Neuronal stem cell (in vitro differentiated cells): ENCODE measurements at regions not wholly inside any gene's neighbourhood (a gene's known extent, or its start where the extent isn't known, plus 50 kb on each side); places are given as distances from the start of the nearest gene placed in this dataset.

Source experiments
- DNase-seq: peaks from one replicate; pipeline ENCODE4 v3.0.0-alpha.2; 2013; ENCODE audit warnings: low spot score
- H2AFZ ChIP-seq: one replicate; pipeline ENCODE4 v1.6.1; 2013; ENCODE audit warnings: mild to moderate bottlenecking, low read length, inconsistent platforms
- H2AK5ac ChIP-seq: 2 replicates; pipeline ENCODE4 v1.6.1; 2013; ENCODE audit warnings: low read depth, mild to moderate bottlenecking, inconsistent platforms, low read length, moderate library complexity, mixed read lengths
- H2BK120ac ChIP-seq: 2 replicates; pipeline ENCODE4 v1.6.1; 2013; ENCODE audit warnings: low read depth, mild to moderate bottlenecking, inconsistent platforms, low read length, moderate library complexity, mixed read lengths
- H2BK12ac ChIP-seq: one replicate; pipeline ENCODE4 v1.6.1; 2013; ENCODE audit warnings: low read length, inconsistent platforms
- H2BK15ac ChIP-seq: 2 replicates; pipeline ENCODE4 v1.6.1; 2013; ENCODE audit warnings: mild to moderate bottlenecking, low read length, inconsistent platforms, mixed read lengths
- H2BK5ac ChIP-seq: one replicate; pipeline ENCODE4 v1.6.1; 2013; ENCODE audit warnings: inconsistent platforms, mild to moderate bottlenecking, low read length, moderate library complexity
- H3K14ac ChIP-seq: one replicate; pipeline ENCODE4 v1.6.1; 2013; ENCODE audit warnings: low read length, inconsistent platforms
- H3K18ac ChIP-seq: 2 replicates; pipeline ENCODE4 v1.6.1; 2013; ENCODE audit warnings: low read length, inconsistent platforms
- H3K23ac ChIP-seq: 2 replicates; pipeline ENCODE4 v1.6.1; 2013; ENCODE audit warnings: low read depth, mild to moderate bottlenecking, mixed read lengths, low read length, inconsistent platforms; ENCODE audit not compliant: poor library complexity
- H3K27ac ChIP-seq: replicated peaks from 3 replicates; pipeline ENCODE4 v1.5.1; 2013; ENCODE audit warnings: low read length, inconsistent platforms
- H3K27me3 ChIP-seq, 3 experiments: 2 replicates each; pipeline ENCODE4 v1.6.1; 2013; ENCODE audit warnings: low read length in 3 of 3, mild to moderate bottlenecking in 2 of 3, inconsistent platforms in 1 of 3, low read depth in 1 of 3, mixed read lengths in 1 of 3, moderate library complexity in 1 of 3; ENCODE audit not compliant: control insufficient read depth in 3 of 3, insufficient read depth in 3 of 3
- H3K36me3 ChIP-seq, 2 donors: replicated peaks in 1 of 2; 2 replicates each; pipeline ENCODE4 v1.6.1; 2013; ENCODE audit warnings: low read length in 2 of 2; ENCODE audit not compliant: control insufficient read depth in 2 of 2, insufficient read depth in 2 of 2
- H3K4ac ChIP-seq: 2 replicates; pipeline ENCODE4 v1.6.1; 2013; ENCODE audit warnings: inconsistent platforms, mild to moderate bottlenecking, low read length, moderate library complexity
- H3K4me1 ChIP-seq, 2 donors: 1 replicate in 1 of 2; 2 replicates in 1 of 2; pipeline ENCODE4 v1.6.1; 2013; ENCODE audit warnings: low read length in 2 of 2, low read depth in 1 of 2; ENCODE audit not compliant: control insufficient read depth in 2 of 2, insufficient read depth in 1 of 2
- H3K4me2 ChIP-seq: one replicate; pipeline ENCODE4 v1.6.1; 2013; ENCODE audit warnings: mild to moderate bottlenecking, low read length, inconsistent platforms; ENCODE audit not compliant: insufficient read depth, poor library complexity, severe bottlenecking
- H3K4me3 ChIP-seq, 2 donors: 2 replicates each; pipeline ENCODE4 v1.5.1; 2013; ENCODE audit warnings: low read length in 2 of 2, mild to moderate bottlenecking in 2 of 2, inconsistent platforms in 1 of 2, moderate library complexity in 1 of 2
- H3K79me1 ChIP-seq: one replicate; pipeline ENCODE4 v1.6.1; 2013; ENCODE audit warnings: low read depth, mild to moderate bottlenecking, inconsistent platforms, low read length, moderate library complexity
- H3K9ac ChIP-seq: one replicate; pipeline ENCODE4 v1.6.1; 2013; ENCODE audit warnings: mild to moderate bottlenecking, low read depth, low read length, inconsistent platforms; ENCODE audit not compliant: poor library complexity
- H3K9me3 ChIP-seq, 2 donors: replicated peaks in 1 of 2; 2 replicates each; pipeline versions ENCODE3 to v1.6.1; 2013; ENCODE audit warnings: low read length in 2 of 2, mild to moderate bottlenecking in 2 of 2, inconsistent platforms in 1 of 2, low read depth in 1 of 2, mixed read lengths in 1 of 2, moderate library complexity in 1 of 2; ENCODE audit not compliant: control insufficient read depth in 2 of 2, insufficient read depth in 1 of 2
- H4K8ac ChIP-seq: one replicate; pipeline ENCODE4 v1.6.1; 2013; ENCODE audit warnings: low read depth, mild to moderate bottlenecking, inconsistent platforms, low read length, moderate library complexity
- H4K91ac ChIP-seq: one replicate; pipeline ENCODE4 v1.6.1; 2013; ENCODE audit warnings: low read length, low read depth, mild to moderate bottlenecking, inconsistent platforms; ENCODE audit not compliant: poor library complexity
- WGBS, 2 donors: extraction: QIAGEN DNeasy Blood & Tissue Kit; methylation state at CpG; one replicate each; pipeline ENCODE4 v1.1.7; 2013; ENCODE audit warnings: missing lambda C conversion rate in 2 of 2, mixed read lengths in 1 of 2; ENCODE audit not compliant: insufficient read length in 2 of 2, insufficient replicate concordance in 1 of 2; ENCODE audit errors: extremely low coverage in 2 of 2; 5-methylcytosine and 5-hydroxymethylcytosine counted together

DNA sequence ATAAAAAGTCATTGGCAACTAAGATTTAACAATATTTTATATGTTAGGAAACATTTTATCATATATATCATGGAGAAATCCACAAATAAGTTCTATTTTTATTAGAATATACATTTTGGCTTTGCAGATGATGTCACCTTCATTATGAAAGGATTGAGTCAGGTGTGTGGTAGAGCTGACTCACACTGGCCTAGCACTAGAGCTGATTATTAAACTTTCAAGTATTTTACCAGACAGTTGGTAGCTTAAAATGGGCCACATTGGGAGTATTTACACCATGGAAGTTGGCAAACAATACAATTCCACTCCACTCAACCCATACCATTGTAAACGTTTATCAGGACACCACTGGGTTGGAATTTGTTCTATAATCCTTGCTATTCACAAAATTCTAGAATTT lies 1036.6 kb downstream of the TRHDE start:
- Histone ChIP-seq H3K23ac (no peak overlapping the region), H2BK12ac (no peak overlapping the region), H3K14ac (no peak overlapping the region), H2BK120ac (no peak overlapping the region), H3K4me1 (no peaks in the 10 kb centered on the region), H4K8ac (no peak overlapping the region), H3K9me3 (no peaks in the 10 kb centered on the region), H3K4me2 (no peak overlapping the region), H3K79me1 (no peaks in the 10 kb centered on the region), H2AK5ac (no peak overlapping the region), H3K27me3 (no peaks in the 10 kb centered on the region), H3K9ac (no peak overlapping the region), H3K4me3 (no peak overlapping the region), H2AFZ (no peak overlapping the region), H2BK15ac (no peak overlapping the region), H3K4ac (no peak overlapping the region), H3K18ac (no peak overlapping the region), H4K91ac (no peak overlapping the region), H3K27ac (no peak overlapping the region), H3K36me3 (no peaks in the 10 kb centered on the region), H2BK5ac (no peak overlapping the region)
- no CpG with 5 or more reads among the region's 1 CpG for WGBS, 2 donors
- DNase-seq = no peak

DNA sequence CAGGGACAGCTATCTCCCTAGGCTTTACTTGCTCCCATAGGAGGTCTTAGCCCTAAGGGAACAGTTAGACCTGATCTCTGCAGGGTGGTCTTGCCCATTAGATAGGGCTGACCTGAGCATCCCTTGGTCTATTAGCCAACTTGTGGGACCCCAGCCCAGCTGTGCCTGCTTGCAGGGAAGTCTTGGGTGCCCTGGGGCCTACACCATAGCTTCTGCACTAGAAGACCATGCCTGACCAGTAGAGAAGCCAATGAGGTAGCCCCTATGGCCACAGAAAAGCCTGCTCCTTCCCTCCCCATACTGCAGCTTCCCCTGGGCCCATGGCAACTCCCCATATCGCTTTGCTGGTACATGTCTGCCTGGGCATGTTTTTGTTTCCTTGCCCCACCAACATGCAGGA lies 1049.1 kb downstream of the TRHDE start:
- Histone ChIP-seq H3K27ac (no peak overlapping the region), H2BK15ac (peak overlapping the region; percentile 17), H4K8ac (no peak overlapping the region), H3K79me1 (no peaks in the 10 kb centered on the region), H3K4ac (no peak overlapping the region), H2BK12ac (peak overlapping the region; percentile 58), H2BK120ac (peak overlapping the region; percentile 47), H3K36me3 (no peaks in the 10 kb centered on the region), H3K18ac (peak overlapping the region; percentile 71), H2AK5ac (peak overlapping the region; percentile 63), H3K9me3 (peaks cover 0 to 4% of the 10 kb centered on the region in 2 donors), H2BK5ac (peak overlapping the region; percentile 75), H3K27me3 (no peaks in the 10 kb centered on the region), H3K4me2 (no peak overlapping the region), H2AFZ (no peak overlapping the region), H3K14ac (no peak overlapping the region), H3K23ac (no peak overlapping the region), H3K9ac (no peak overlapping the region), H4K91ac (no peak overlapping the region), H3K4me1 (no peaks in the 10 kb centered on the region), H3K4me3 (no peak overlapping the region)
- WGBS, 2 donors = no CpG with 5 or more reads among the region's 1 CpG
- DNase-seq = no peak

DNA sequence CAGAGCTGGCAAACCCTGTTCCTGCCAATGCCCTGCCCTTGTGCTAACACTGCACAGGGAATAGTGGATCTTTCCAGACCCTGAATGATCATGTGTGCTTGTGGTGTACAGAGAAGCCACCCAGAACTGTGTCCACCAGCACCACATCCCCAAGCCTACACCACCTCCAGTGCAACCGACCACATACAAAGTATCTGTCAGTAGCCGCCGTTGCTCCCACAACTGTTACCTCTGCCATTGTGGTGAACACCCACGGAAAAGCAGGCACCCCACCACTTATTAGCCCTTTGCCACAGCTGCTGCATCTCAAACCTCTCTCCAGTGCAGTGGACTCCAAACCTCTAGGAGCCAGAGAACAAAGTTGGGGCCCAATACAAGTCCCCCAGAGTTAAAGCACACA lies 1049.6 kb downstream of the TRHDE start:
- Histone ChIP-seq H3K4me2 (no peak overlapping the region), H4K8ac (no peak overlapping the region), H3K14ac (no peak overlapping the region), H2AK5ac (no peak overlapping the region), H3K4me1 (no peaks in the 10 kb centered on the region), H3K27me3 (no peaks in the 10 kb centered on the region), H3K79me1 (no peaks in the 10 kb centered on the region), H2AFZ (no peak overlapping the region), H3K9me3 (peaks cover 0 to 4% of the 10 kb centered on the region in 2 donors), H3K27ac (no peak overlapping the region), H3K23ac (no peak overlapping the region), H2BK15ac (peak overlapping the region; percentile 17), H2BK120ac (peak overlapping the region; percentile 47), H3K9ac (peak overlapping the region; percentile 4), H3K4ac (no peak overlapping the region), H2BK12ac (no peak overlapping the region), H2BK5ac (peak overlapping the region; percentile 75), H3K36me3 (no peaks in the 10 kb centered on the region), H3K18ac (peak overlapping the region; percentile 71), H3K4me3 (no peak overlapping the region), H4K91ac (no peak overlapping the region)
- WGBS, 2 donors = no CpG with 5 or more reads among the region's 4 CpGs
- DNase-seq = no peak

DNA sequence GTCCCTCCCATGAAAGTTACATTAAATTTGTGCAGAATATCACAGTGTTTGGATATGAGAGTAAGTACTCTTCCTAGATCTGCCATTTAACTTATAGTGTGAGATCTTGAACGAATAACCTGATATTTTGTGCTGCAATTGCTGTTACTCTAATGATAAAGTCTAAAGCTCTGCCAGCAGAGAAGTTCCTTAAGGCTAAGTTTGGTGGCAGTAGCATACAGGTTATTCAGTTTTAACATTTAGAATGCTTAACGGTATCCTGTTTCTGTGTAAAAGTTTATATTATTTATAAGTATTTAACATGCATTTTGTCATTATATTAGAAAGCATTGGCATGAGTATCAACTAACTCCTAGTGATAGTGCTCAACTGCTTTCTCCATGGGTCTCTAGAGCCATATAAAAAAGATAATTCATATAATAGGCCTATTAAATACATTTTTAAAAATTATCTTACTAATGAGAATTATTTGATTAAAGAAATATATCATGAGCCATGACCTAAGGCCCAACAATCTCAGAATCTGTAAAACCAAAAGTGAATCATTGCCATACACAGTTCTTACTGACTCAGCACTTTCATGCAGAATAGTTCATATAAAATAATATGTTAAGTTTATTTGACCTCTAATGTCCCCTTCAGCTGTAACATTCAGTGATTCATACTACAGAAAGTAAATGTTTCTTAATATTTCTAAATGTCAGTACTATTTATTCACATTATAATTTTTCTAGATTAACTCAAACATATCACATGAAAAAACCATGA lies 1058.6 kb downstream of the TRHDE start:
- Histone ChIP-seq H4K91ac (no peak overlapping the region), H3K27ac (no peak overlapping the region), H3K9ac (no peak overlapping the region), H3K79me1 (no peaks in the 10 kb centered on the region), H2AFZ (no peak overlapping the region), H3K27me3 (no peaks in the 10 kb centered on the region), H2BK5ac (no peak overlapping the region), H3K4me1 (no peaks in the 10 kb centered on the region), H2BK15ac (no peak overlapping the region), H2BK12ac (no peak overlapping the region), H3K18ac (no peak overlapping the region), H3K23ac (no peak overlapping the region), H4K8ac (no peak overlapping the region), H3K9me3 (no peaks in the 10 kb centered on the region), H3K36me3 (no peaks in the 10 kb centered on the region), H2BK120ac (no peak overlapping the region), H3K4me2 (no peak overlapping the region), H3K4ac (no peak overlapping the region), H3K4me3 (no peak overlapping the region), H2AK5ac (no peak overlapping the region), H3K14ac (no peak overlapping the region)
- no CpG with 5 or more reads among the region's 2 CpGs for WGBS, 2 donors
- DNase-seq = no peak
